ENCODE measurements at regions not wholly inside any gene's neighbourhood (a gene's known extent, or its start where the extent isn't known, plus 50 kb on each side); places are given as distances from the start of the nearest gene placed in this dataset.

- no peak overlapping the region for H3K4me3 ChIP-seq (ENCODE audit: insufficient read depth, low read depth, low read length)
- H3K9ac ChIP-seq (ENCODE audit: low read length), result no peak overlapping the region
- H3K4me1 ChIP-seq (ENCODE audit: insufficient read depth, low read length), result no peaks in the 10 kb centered on the region
- no peak overlapping the region for H2AFZ ChIP-seq (ENCODE audit: low read depth, low read length)
- DNase-seq (ENCODE audit: low read depth), result no peak
- no peaks in the 10 kb centered on the region for H3K9me3 Mint-ChIP-seq (ENCODE audit: unreplicated experiment)
- no peaks in the 10 kb centered on the region for H4K20me1 ChIP-seq (ENCODE audit: insufficient read depth, low read length)
- TF ChIP-seq, protein P1, sequence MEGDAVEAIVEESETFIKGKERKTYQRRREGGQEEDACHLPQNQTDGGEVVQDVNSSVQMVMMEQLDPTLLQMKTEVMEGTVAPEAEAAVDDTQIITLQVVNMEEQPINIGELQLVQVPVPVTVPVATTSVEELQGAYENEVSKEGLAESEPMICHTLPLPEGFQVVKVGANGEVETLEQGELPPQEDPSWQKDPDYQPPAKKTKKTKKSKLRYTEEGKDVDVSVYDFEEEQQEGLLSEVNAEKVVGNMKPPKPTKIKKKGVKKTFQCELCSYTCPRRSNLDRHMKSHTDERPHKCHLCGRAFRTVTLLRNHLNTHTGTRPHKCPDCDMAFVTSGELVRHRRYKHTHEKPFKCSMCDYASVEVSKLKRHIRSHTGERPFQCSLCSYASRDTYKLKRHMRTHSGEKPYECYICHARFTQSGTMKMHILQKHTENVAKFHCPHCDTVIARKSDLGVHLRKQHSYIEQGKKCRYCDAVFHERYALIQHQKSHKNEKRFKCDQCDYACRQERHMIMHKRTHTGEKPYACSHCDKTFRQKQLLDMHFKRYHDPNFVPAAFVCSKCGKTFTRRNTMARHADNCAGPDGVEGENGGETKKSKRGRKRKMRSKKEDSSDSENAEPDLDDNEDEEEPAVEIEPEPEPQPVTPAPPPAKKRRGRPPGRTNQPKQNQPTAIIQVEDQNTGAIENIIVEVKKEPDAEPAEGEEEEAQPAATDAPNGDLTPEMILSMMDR (IDR thresholded peaks at IDR 0.05; ENCODE audit: insufficient read depth, low read depth, low read length), result no peak
- no peak for TF ChIP-seq EZH2 (IDR thresholded peaks at IDR 0.05; ENCODE audit: insufficient read depth, low read length)
- no peak for FAIRE-seq
- H3K27me3 ChIP-seq (ENCODE audit: insufficient read depth, low read length), result no peaks in the 10 kb centered on the region
- no peak overlapping the region for H3K4me2 ChIP-seq (ENCODE audit: low read length)
- H3K9me3 ChIP-seq (ENCODE audit: insufficient read depth, low read depth, low read length), result no peaks in the 10 kb centered on the region
- H3K36me3 Mint-ChIP-seq (ENCODE audit: low read depth, unreplicated experiment), result no peaks in the 10 kb centered on the region
- no peaks in the 10 kb centered on the region for H3K36me3 ChIP-seq (ENCODE audit: insufficient read depth, low read length)
- no peaks in the 10 kb centered on the region for H3K79me2 ChIP-seq (ENCODE audit: insufficient read depth, low read length)
- peaks cover 2% of the 10 kb centered on the region for H3K4me1 Mint-ChIP-seq (ENCODE audit: low read depth, unreplicated experiment)
- H3K27ac ChIP-seq (ENCODE audit: low read depth, low read length), result no peak overlapping the region
- no peak overlapping the region for H3K27ac Mint-ChIP-seq (ENCODE audit: unreplicated experiment)
- peaks cover 61% of the 10 kb centered on the region for H3K27me3 Mint-ChIP-seq (ENCODE audit: low read depth, unreplicated experiment)
- no peak overlapping the region for H3K4me3 Mint-ChIP-seq (ENCODE audit: unreplicated experiment)
Measured at GRCh38 chr10:132997517-132998265, 55.3 kb upstream of the CFAP46 start.

GRCh38 chr10:132996603-132997343, 54.4 kb upstream of the CFAP46 start:
- Mint-ChIP-seq H3K9me3 (ENCODE audit: unreplicated experiment) (no peaks in the 10 kb centered on the region), H3K4me3 (ENCODE audit: unreplicated experiment) (no peak overlapping the region), H3K27me3 (ENCODE audit: low read depth, unreplicated experiment) (peaks cover 54% of the 10 kb centered on the region), H3K27ac (ENCODE audit: unreplicated experiment) (no peak overlapping the region), H3K36me3 (ENCODE audit: low read depth, unreplicated experiment) (no peaks in the 10 kb centered on the region), H3K4me1 (ENCODE audit: low read depth, unreplicated experiment) (peaks cover 2% of the 10 kb centered on the region)
- Histone ChIP-seq H3K27me3 (ENCODE audit: insufficient read depth, low read length) (no peaks in the 10 kb centered on the region), H3K4me2 (ENCODE audit: low read length) (no peak overlapping the region), H3K9ac (ENCODE audit: low read length) (no peak overlapping the region), H3K79me2 (ENCODE audit: insufficient read depth, low read length) (no peaks in the 10 kb centered on the region), H3K4me3 (ENCODE audit: insufficient read depth, low read depth, low read length) (no peak overlapping the region), H3K9me3 (ENCODE audit: insufficient read depth, low read depth, low read length) (no peaks in the 10 kb centered on the region), H3K4me1 (ENCODE audit: insufficient read depth, low read length) (no peaks in the 10 kb centered on the region), H2AFZ (ENCODE audit: low read depth, low read length) (no peak overlapping the region), H4K20me1 (ENCODE audit: insufficient read depth, low read length) (no peaks in the 10 kb centered on the region), H3K36me3 (ENCODE audit: insufficient read depth, low read length) (no peaks in the 10 kb centered on the region), H3K27ac (ENCODE audit: low read depth, low read length) (no peak overlapping the region)
- TF ChIP-seq, protein P1 (IDR thresholded peaks at IDR 0.05; ENCODE audit: insufficient read depth, low read depth, low read length), result no peak
- TF ChIP-seq EZH2 (IDR thresholded peaks at IDR 0.05; ENCODE audit: insufficient read depth, low read length), result no peak
- FAIRE-seq, result no peak
- DNase-seq (ENCODE audit: low read depth), result no peak

Measured in astrocyte (in vitro differentiated cells and primary cell).